ENCODE measurements at regions not wholly inside any gene's neighbourhood (a gene's known extent, or its start where the extent isn't known, plus 50 kb on each side); places are given as distances from the start of the nearest gene placed in this dataset.

DNA sequence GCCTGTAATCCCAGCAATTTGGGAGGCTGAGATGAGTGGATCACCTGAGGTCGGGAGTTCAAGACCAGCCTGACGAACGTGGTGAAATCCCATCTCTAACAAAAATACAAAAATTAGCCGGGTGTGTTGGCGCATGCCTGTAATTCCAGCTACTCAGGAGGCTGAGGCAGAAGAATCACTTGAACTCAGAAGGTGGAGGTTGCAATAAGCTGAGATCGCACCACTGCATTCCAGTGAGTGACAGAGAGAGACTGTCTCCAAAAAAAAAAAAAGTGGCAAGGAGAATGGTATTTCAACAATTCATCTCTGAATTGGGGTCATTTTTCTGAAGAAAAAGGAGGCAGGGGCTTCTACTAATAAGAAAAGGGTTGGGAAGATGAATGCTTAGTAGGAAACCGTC lies 111.5 kb upstream of the NHSL1 start:
- no peak overlapping the region for H3K27ac Mint-ChIP-seq
- no peaks in the 10 kb centered on the region for H3K36me3 Mint-ChIP-seq (ENCODE audit: low read depth)
- ATAC-seq (replicated peaks), result no peak
- H3K27me3 Mint-ChIP-seq, result peaks cover 9% of the 10 kb centered on the region
- H3K4me3 Mint-ChIP-seq, result no peak overlapping the region
- H3K9me3 Mint-ChIP-seq, result no peaks in the 10 kb centered on the region
- no peaks in the 10 kb centered on the region for H3K4me1 Mint-ChIP-seq

DNA sequence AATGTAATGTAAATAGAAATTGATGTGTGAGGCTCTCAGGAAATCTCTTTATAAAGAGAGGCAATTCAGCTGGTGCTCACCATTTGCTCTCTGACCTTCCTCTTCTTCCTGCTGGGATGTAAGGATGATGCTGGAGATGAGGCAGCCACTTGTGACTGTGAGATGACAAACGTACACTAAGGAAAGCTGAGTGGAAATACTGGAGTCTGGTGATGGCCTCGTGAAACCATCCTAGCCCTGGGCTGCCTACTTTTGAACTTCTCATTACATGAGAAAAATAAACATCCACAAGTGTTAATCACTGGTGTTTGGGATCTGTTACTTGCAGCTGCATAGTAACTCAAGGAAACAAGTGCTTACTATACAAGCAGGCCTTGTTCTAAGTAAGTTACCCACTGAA lies 114.9 kb upstream of the NHSL1 start:
- H3K4me3 Mint-ChIP-seq, result no peak overlapping the region
- H3K27ac Mint-ChIP-seq, result no peak overlapping the region
- ATAC-seq (replicated peaks), result no peak
- H3K27me3 Mint-ChIP-seq, result peaks cover 13% of the 10 kb centered on the region
- no peaks in the 10 kb centered on the region for H3K9me3 Mint-ChIP-seq
- no peaks in the 10 kb centered on the region for H3K4me1 Mint-ChIP-seq
- no peaks in the 10 kb centered on the region for H3K36me3 Mint-ChIP-seq (ENCODE audit: low read depth)

DNA sequence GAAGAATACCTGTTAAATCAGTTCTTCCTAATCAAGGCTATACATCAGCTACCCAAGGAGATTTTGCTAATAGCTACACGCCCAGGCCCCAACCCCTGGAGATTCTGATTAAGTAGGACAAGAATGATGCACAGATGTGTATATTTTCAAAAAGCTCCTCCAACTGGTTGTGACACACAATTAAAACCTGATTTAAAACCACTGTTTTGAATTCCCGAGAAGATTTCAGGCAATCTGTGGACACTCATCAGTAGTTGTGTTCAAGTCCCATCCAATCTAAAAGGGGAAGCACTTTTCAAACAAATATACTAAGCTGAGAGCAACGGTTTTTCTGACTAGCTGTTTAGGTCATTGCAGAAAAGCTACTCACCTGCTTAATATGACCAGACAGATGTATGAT lies 118.9 kb upstream of the NHSL1 start:
- H3K4me3 Mint-ChIP-seq, result no peak overlapping the region
- no peaks in the 10 kb centered on the region for H3K36me3 Mint-ChIP-seq (ENCODE audit: low read depth)
- H3K9me3 Mint-ChIP-seq, result no peaks in the 10 kb centered on the region
- ATAC-seq (replicated peaks), result no peak
- H3K27me3 Mint-ChIP-seq, result peaks cover 13% of the 10 kb centered on the region
- no peak overlapping the region for H3K27ac Mint-ChIP-seq
- no peaks in the 10 kb centered on the region for H3K4me1 Mint-ChIP-seq

DNA sequence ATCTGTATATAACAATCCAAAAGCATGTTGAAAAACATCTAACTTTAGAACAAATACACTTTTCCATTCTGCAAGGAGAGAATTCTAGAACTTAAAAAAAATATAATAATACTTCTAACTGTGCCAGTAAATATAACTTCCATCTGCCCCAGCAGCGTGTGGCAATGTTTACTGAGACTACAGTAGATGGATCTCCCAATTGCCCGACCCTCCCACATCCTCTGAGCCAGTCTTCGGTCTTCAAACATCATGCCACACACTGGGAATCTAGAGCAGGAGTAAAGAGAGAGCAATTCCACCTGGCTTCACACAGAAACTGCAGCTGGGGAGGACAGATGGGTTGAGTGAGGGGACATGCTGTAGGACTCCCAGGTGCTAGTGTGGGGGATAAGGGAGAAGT lies 121.3 kb upstream of the NHSL1 start:
- Mint-ChIP-seq H3K4me3 (no peak overlapping the region), H3K9me3 (no peaks in the 10 kb centered on the region), H3K36me3 (ENCODE audit: low read depth) (no peaks in the 10 kb centered on the region), H3K27me3 (peaks cover 13% of the 10 kb centered on the region), H3K27ac (no peak overlapping the region), H3K4me1 (no peaks in the 10 kb centered on the region)
- no peak for ATAC-seq (replicated peaks)

DNA sequence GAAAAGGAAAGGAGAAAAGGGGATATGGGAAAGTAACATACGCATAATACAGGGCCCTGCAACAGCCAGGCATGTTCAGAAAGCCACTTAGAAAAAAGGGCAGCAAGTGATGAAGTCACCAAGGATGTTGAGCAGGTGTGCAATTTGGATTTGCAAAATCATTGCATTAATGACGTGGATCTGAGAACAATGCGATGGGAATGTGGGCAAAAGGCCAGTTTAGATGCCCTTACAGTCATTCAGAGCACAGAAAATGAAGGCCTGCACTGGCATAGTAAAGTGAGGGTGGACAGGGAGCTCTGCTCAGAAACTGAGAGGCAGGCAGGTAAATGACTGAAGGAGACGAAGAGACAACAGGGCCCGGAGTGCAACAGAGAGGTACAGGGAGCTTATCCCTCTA lies 123.7 kb upstream of the NHSL1 start:
- no peaks in the 10 kb centered on the region for H3K9me3 Mint-ChIP-seq
- no peak for ATAC-seq (replicated peaks)
- H3K27me3 Mint-ChIP-seq, result no peaks in the 10 kb centered on the region
- no peaks in the 10 kb centered on the region for H3K36me3 Mint-ChIP-seq (ENCODE audit: low read depth)
- no peak overlapping the region for H3K4me3 Mint-ChIP-seq
- H3K4me1 Mint-ChIP-seq, result no peaks in the 10 kb centered on the region
- H3K27ac Mint-ChIP-seq, result no peak overlapping the region

DNA sequence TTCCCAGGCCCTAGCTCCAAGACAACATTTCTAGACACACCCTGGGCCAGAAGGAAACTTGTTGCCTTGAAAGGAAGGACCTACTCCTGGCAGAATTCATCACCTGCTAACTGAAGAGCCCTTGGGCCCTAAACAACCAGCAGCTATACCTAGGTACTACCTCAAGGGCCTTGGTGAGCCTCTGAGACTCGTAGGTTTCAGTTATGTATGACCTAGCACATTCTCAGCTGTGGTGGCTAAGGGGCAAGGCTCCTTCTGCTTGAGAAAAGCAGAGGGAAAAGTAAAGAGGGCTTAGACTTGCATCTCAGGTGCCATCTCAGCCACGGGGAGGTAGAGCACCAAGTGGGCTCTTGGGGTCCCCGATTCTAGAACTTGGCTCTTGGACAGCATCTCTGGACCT lies 132.3 kb upstream of the NHSL1 start:
- H3K27ac Mint-ChIP-seq, result no peak overlapping the region
- ATAC-seq (replicated peaks), result no peak
- H3K4me1 Mint-ChIP-seq, result no peaks in the 10 kb centered on the region
- H3K4me3 Mint-ChIP-seq, result no peak overlapping the region
- H3K9me3 Mint-ChIP-seq, result no peaks in the 10 kb centered on the region
- no peaks in the 10 kb centered on the region for H3K36me3 Mint-ChIP-seq (ENCODE audit: low read depth)
- H3K27me3 Mint-ChIP-seq, result peaks cover 8% of the 10 kb centered on the region

DNA sequence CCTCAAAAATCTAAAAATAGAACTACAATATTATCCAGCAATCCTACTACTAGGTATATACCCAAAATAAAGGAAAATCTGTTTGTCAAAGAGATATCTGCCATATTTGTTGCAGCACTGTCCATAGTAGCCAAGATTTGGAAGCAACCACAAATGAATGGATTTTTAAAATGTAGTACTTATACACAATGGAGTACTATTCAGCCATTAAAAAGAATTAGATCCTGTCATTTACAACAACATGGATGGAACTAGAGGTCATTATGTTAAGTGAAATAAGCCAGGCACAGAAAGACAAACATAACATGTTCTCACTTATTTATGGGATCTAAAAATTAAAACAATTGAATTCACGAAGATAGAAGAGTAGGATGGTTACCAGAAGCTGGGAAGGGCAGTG lies 135.7 kb upstream of the CCDC28A start:
- Mint-ChIP-seq H3K36me3 (ENCODE audit: low read depth) (no peaks in the 10 kb centered on the region), H3K4me3 (no peak overlapping the region), H3K27me3 (peaks cover 5% of the 10 kb centered on the region), H3K4me1 (no peaks in the 10 kb centered on the region), H3K27ac (no peak overlapping the region), H3K9me3 (no peaks in the 10 kb centered on the region)
- ATAC-seq (replicated peaks), result no peak

DNA sequence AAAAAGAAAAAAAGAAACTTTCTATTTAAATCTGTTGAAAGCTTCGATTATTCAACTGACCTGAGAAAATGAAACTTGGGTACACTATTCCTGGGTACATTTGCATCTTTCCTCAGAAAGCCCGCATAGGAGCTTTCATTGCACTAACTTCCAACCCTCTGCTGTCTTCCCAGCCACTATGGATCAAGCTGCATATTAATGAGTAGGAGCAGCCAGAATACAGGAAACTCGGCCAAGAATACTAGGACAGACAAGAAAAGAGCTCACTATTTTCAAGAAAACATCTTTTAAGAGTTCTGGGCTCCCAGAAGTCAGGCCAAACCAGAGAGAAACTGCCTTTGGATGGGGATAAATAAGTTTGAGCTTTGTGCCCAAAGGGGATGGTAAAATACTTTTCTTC lies 135.0 kb upstream of the CCDC28A start:
- ATAC-seq (replicated peaks), result no peak
- H3K27ac Mint-ChIP-seq, result no peak overlapping the region
- no peaks in the 10 kb centered on the region for H3K36me3 Mint-ChIP-seq (ENCODE audit: low read depth)
- H3K9me3 Mint-ChIP-seq, result no peaks in the 10 kb centered on the region
- no peaks in the 10 kb centered on the region for H3K4me1 Mint-ChIP-seq
- no peak overlapping the region for H3K4me3 Mint-ChIP-seq
- peaks cover 5% of the 10 kb centered on the region for H3K27me3 Mint-ChIP-seq

DNA sequence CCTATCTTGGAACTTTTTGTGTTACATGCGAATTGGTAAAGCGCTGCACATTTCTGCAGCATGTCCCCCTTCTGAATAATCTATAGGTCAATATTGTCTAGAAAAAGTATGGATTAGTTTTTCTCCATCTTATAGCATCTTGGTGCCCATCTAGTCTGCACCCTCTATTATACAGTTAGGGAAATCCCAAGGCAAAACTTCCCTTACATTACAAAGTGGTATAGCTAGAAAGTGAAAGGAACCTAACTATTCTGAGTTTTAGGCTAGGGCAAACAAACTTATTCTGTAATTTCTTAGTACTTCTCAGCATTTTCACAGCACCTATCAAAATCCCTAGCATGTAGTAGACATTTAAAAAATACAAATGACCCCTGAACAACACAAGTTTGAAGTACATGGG lies 133.5 kb upstream of the CCDC28A start:
- no peak for ATAC-seq (replicated peaks)
- H3K9me3 Mint-ChIP-seq, result no peaks in the 10 kb centered on the region
- H3K27ac Mint-ChIP-seq, result no peak overlapping the region
- H3K4me1 Mint-ChIP-seq, result no peaks in the 10 kb centered on the region
- no peak overlapping the region for H3K4me3 Mint-ChIP-seq
- no peaks in the 10 kb centered on the region for H3K36me3 Mint-ChIP-seq (ENCODE audit: low read depth)
- peaks cover 5% of the 10 kb centered on the region for H3K27me3 Mint-ChIP-seq

DNA sequence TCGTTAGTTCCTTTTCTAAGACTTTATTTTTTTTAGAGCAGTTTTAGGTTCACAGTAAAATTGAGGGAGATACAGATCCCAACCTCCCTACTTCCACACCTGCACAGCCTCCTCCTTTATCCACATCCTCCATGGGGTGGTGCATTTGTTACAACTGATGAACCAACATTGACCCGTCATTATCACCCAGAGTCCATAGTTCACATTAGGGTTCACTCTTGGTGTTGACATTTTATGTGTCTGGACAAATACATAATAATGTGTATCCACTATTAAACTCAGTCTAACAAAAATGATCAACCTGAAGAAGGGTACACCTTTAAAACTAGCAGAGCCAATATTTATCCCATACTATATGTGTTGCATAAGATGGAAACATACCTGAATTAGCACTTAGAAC lies 130.4 kb upstream of the CCDC28A start:
- Mint-ChIP-seq H3K36me3 (ENCODE audit: low read depth) (no peaks in the 10 kb centered on the region), H3K9me3 (no peaks in the 10 kb centered on the region), H3K4me1 (no peaks in the 10 kb centered on the region), H3K27me3 (no peaks in the 10 kb centered on the region), H3K27ac (no peak overlapping the region), H3K4me3 (no peak overlapping the region)
- ATAC-seq (replicated peaks), result no peak

DNA sequence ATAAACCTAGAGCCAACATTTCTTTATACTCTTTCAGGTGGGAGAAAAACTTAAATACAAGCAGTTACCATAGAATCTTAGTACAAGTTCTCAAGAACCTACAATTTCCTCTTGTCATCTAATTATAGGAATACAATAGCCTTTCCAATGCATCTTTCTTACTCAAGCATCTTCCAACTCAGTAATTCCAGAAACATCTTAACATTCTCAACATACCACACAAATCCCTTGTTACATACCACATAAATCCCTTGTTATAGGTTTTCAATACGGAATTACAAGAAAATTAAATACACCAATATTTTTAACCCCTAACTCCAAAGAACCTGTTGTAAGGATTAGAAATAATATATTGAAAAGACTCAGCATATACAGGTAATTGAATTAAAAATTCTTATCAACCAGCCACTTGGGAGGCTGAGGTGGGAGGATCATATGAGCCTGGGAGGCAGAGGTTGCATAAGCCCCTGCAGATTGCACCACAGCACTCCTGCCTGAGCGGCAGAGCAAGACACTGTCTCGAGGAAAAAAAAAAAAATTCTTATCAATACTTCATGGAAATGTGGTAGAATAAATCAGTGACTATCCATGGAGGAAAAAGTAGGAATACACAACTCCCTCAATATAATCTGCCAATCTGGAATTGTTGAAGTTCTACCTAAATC lies 127.5 kb upstream of the CCDC28A start:
- no peak for ATAC-seq (replicated peaks)
- Mint-ChIP-seq H3K4me3 (no peak overlapping the region), H3K27ac (no peak overlapping the region), H3K36me3 (ENCODE audit: low read depth) (no peaks in the 10 kb centered on the region), H3K9me3 (no peaks in the 10 kb centered on the region), H3K27me3 (no peaks in the 10 kb centered on the region), H3K4me1 (no peaks in the 10 kb centered on the region)

DNA sequence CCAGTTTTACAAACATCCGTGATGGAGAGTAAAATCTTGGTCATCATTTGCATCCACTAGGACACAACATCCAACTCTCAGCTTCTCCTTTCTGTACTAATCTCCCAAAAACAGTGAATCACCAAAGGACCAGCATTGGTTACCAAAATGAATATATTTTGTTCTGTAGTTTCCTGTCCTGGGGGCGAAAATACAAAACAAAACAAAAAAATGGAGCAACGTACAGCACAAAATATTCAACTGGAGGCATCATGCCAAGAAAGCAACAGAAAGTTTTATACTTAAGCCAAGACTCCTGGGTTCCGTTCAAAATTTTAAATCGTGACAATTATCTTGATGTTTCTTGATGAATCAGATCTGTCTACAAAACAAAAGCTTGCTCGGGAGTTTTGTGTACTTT lies 126.6 kb upstream of the CCDC28A start:
- H3K36me3 Mint-ChIP-seq (ENCODE audit: low read depth), result no peaks in the 10 kb centered on the region
- no peaks in the 10 kb centered on the region for H3K4me1 Mint-ChIP-seq
- ATAC-seq (replicated peaks), result no peak

DNA sequence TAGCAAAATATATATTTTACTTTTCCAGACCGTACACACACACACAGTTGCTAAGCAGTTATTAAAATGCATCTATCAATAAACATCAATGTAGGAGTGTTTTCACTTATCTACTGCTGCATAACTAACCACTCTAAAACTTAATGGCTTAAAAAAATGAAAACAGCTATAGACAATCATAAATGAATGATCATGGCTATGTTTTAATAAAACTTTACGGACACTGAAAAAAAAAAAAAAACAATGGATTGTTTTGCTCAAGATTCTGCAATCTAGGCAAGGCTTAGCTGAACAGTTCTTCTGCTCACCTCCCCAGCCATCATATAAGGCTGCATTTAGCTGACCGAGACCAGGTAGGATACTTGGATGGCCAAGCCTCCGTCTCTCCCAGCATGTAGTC lies 125.4 kb upstream of the CCDC28A start:
- Mint-ChIP-seq H3K9me3 (no peaks in the 10 kb centered on the region), H3K36me3 (ENCODE audit: low read depth) (no peaks in the 10 kb centered on the region), H3K4me3 (no peak overlapping the region), H3K4me1 (no peaks in the 10 kb centered on the region), H3K27me3 (no peaks in the 10 kb centered on the region), H3K27ac (no peak overlapping the region)
- ATAC-seq (replicated peaks), result no peak

More for the DNA sequence above, 126.6 kb upstream of the CCDC28A start:
- Mint-ChIP-seq H3K9me3 (no peaks in the 10 kb centered on the region), H3K4me3 (no peak overlapping the region), H3K27me3 (no peaks in the 10 kb centered on the region), H3K27ac (no peak overlapping the region)

DNA sequence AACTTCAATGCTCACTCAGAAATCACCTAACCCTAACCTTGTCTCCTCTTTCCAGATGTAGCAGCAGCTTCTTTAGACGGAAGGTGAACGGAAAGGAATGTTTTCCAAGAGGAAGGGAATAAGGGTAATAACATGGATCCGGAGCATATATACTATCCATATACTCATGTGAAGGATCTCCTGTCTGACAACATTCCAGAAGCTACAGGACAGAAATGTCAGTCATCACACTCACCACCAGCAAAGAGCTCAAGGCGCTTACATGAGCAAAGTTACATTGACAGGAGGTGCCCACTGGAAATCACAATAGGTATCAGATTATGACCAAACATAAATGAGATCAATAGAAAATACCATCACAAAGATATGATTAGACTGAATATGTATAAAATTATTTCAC lies 122.1 kb upstream of the CCDC28A start:
- Mint-ChIP-seq H3K9me3 (no peaks in the 10 kb centered on the region), H3K36me3 (ENCODE audit: low read depth) (no peaks in the 10 kb centered on the region), H3K4me1 (peaks cover 12% of the 10 kb centered on the region), H3K27me3 (peaks cover 4% of the 10 kb centered on the region), H3K27ac (no peak overlapping the region), H3K4me3 (no peak overlapping the region)
- no peak for ATAC-seq (replicated peaks)

DNA sequence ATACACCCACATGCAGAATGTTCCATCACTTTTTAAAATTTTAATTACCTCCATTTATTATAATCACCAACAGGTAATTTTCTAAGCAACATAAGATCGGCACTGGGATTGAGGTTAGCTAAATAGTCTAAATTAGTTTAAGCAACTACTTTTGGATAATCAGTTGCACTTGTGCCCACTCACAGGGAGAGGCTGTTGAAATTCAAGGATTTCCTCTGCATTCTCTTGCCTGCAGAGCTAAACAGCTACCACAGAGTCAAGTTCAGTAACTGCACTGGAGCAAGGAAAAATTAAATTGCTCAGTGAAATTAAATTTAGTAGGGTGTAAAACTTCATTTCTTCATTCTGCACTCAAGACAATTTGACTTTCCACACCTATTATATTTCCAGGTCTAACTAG lies 120.7 kb upstream of the CCDC28A start:
- peaks cover 9% of the 10 kb centered on the region for H3K27me3 Mint-ChIP-seq
- no peaks in the 10 kb centered on the region for H3K9me3 Mint-ChIP-seq
- no peaks in the 10 kb centered on the region for H3K36me3 Mint-ChIP-seq (ENCODE audit: low read depth)
- peaks cover 12% of the 10 kb centered on the region for H3K4me1 Mint-ChIP-seq
- H3K4me3 Mint-ChIP-seq, result no peak overlapping the region
- H3K27ac Mint-ChIP-seq, result no peak overlapping the region
- no peak for ATAC-seq (replicated peaks)

DNA sequence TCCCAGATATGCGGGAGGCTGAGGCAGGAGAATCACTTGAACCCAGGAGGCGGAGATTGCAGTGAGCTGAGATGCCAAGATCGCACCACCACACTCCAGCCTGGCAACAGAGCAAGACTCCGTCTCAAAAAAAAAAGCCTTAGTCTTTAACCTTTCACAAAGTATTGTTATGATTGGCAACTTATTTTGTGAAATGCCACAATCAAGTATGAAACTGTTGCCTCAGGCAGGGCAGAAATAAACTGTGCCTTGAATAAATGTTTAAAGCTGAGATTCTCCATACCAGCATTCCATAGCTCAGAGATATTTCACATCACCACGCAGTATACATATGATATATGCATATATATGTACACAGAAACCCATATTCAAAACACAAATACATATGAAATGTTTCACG lies 120.1 kb upstream of the CCDC28A start:
- Mint-ChIP-seq H3K27ac (no peak overlapping the region), H3K36me3 (ENCODE audit: low read depth) (no peaks in the 10 kb centered on the region), H3K9me3 (no peaks in the 10 kb centered on the region), H3K4me1 (peaks cover 12% of the 10 kb centered on the region), H3K27me3 (peaks cover 14% of the 10 kb centered on the region), H3K4me3 (no peak overlapping the region)
- ATAC-seq (replicated peaks), result no peak
